ENCODE measurements at regions not wholly inside any gene's neighbourhood (a gene's known extent, or its start where the extent isn't known, plus 50 kb on each side); places are given as distances from the start of the nearest gene placed in this dataset.
A peak's percentile ranks its signal among the peaks of the same experiment; 100 is the strongest.

DNA sequence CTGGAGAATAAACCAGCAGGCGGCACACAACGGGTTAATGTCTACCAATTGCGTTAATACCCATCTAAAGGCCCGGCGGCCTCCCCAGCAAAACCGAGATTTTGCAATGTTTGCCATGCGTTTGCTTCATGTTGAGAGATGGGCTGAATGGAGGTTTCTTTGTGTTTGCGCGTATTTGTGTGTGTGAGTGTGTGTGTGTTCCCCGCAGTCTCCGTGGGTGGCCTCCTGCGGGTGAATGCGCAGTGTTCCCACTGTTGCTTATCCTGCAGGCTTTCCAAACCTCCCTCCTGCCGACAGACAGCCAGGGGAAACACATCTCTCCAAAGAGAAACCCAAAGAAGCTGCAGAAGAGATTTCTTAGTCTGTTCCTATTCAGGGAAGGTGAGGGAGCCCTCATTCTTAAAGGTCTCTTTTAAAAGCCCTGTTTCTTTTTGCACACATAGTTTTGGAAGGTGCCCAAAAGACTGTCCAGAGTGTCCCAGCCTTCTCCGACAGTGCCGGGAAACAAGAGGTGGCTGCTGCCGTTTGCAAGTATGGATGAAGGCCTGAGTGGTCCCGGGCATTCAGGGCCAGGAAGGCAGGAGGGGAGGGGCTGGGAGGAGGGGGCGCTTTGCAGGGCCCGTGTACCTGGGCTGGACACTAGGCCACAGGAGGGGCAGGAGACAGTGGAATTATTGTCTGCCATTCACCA, 103.8 kb upstream of the ERCC6L2 start (continued):
- no peak for TF ChIP-seq SNAI1 (CRISPR knock-in tag; IDR thresholded peaks at IDR 0.05; ENCODE audit: borderline replicate concordance)
- no peak for TF ChIP-seq GLI4 (CRISPR knock-in tag; IDR thresholded peaks at IDR 0.05; ENCODE audit: borderline replicate concordance)
- TF ChIP-seq MYNN (CRISPR knock-in tag; IDR thresholded peaks at IDR 0.05; ENCODE audit: low read depth) = peak; percentile 54; the same call in 1 of the 2 replicates
- TF ChIP-seq ZMYM3 (CRISPR knock-in tag; IDR thresholded peaks at IDR 0.05) = peak; percentile 35; the same call in 1 of the 2 replicates
- no peak for TF ChIP-seq GTF2F1 (IDR thresholded peaks at IDR 0.05; ENCODE audit: low read length)
- TF ChIP-seq NCOA2 (CRISPR knock-in tag; IDR thresholded peaks at IDR 0.05) = peak; percentile 78
- no peak for TF ChIP-seq ZNF570 (CRISPR knock-in tag; IDR thresholded peaks at IDR 0.05; ENCODE audit: borderline replicate concordance)
- TF ChIP-seq SMAD3 (CRISPR knock-in tag; IDR thresholded peaks at IDR 0.05) = peak; percentile 82; the same call in 1 of the 2 replicates
- no peak for TF ChIP-seq ZNF260 (CRISPR knock-in tag; IDR thresholded peaks at IDR 0.05; ENCODE audit: borderline replicate concordance, low read depth)
- no peak for TF ChIP-seq PAWR (CRISPR knock-in tag; IDR thresholded peaks at IDR 0.05; ENCODE audit: borderline replicate concordance)
- no peak for TF ChIP-seq FOXM1 (CRISPR knock-in tag; IDR thresholded peaks at IDR 0.05)
- TF ChIP-seq ZNF598 (CRISPR knock-in tag; IDR thresholded peaks at IDR 0.05; ENCODE audit: borderline replicate concordance) = no peak
- 0 out of 2 replicates have a peak, but pooled peaks have one; percentile 40 for TF ChIP-seq ZNF589 (CRISPR knock-in tag; conservative IDR thresholded peaks at IDR 0.05)
- no peak for TF ChIP-seq ZNF20 (CRISPR knock-in tag; IDR thresholded peaks at IDR 0.05)
- TF ChIP-seq TSC22D2 (CRISPR knock-in tag; IDR thresholded peaks at IDR 0.05; ENCODE audit: borderline replicate concordance) = 0 out of 2 replicates have a peak, but pooled peaks have one; percentile 70
- 0 out of 2 replicates have a peak, but pooled peaks have one; percentile 30 for TF ChIP-seq SIN3A (IDR thresholded peaks at IDR 0.05; ENCODE audit: borderline replicate concordance, low read depth, low read length)
- TF ChIP-seq ZNF232 (CRISPR knock-in tag; IDR thresholded peaks at IDR 0.05; ENCODE audit: borderline replicate concordance) = no peak
- peak; percentile 22; the same call in 1 of the 2 replicates for TF ChIP-seq RARA (CRISPR knock-in tag; IDR thresholded peaks at IDR 0.05)
- no peak for TF ChIP-seq ZNF639 (CRISPR knock-in tag; conservative IDR thresholded peaks at IDR 0.05)
- no peak for TF ChIP-seq MAFK (conservative IDR thresholded peaks at IDR 0.05 in 1 of 2, IDR thresholded peaks at IDR 0.05 in 1 of 2; ENCODE audit: low read length in 2 of 2)
- TF ChIP-seq RBFOX2 (IDR thresholded peaks at IDR 0.05; ENCODE audit: low read depth, low read length) = peak; percentile 78
- no peak for TF ChIP-seq MXI1 (IDR thresholded peaks at IDR 0.05; ENCODE audit: borderline replicate concordance, low read depth, low read length)
- peak; percentile 10 for TF ChIP-seq HNRNPH1 (optimal IDR thresholded peaks at IDR 0.05; ENCODE audit: low read depth, low read length)
- TF ChIP-seq IRF2 (CRISPR knock-in tag; IDR thresholded peaks at IDR 0.05) = peak; percentile 9; the same call in 1 of the 2 replicates
- TF ChIP-seq ZBTB34 (CRISPR knock-in tag; IDR thresholded peaks at IDR 0.05) = peak; percentile 46; the same call in 1 of the 2 replicates
- no peak for TF ChIP-seq MAFG (CRISPR knock-in tag; IDR thresholded peaks at IDR 0.05)

Measured in HepG2 (cell line).